ENCODE measurements at regions not wholly inside any gene's neighbourhood (a gene's known extent, or its start where the extent isn't known, plus 50 kb on each side); places are given as distances from the start of the nearest gene placed in this dataset.

GRCh38 chr2:43171789-43172188, 54.6 kb downstream of the ZFP36L2 start:
- no peak for DNase-seq (ENCODE audit: low spot score)

GRCh38 chr2:43170405-43171105, 55.9 kb downstream of the ZFP36L2 start:
- no peak for DNase-seq (ENCODE audit: low spot score)

GRCh38 chr2:43169987-43170386, 56.4 kb downstream of the ZFP36L2 start:
- no peak for DNase-seq (ENCODE audit: low spot score)

- no peak for DNase-seq (ENCODE audit: low spot score)
These were observed 57.1 kb downstream of the ZFP36L2 start for GRCh38 chr2:43169099-43169945.

GRCh38 chr2:43168016-43168369, 58.4 kb downstream of the ZFP36L2 start:
- DNase-seq (ENCODE audit: low spot score) = no peak

- DNase-seq (ENCODE audit: low spot score) = no peak
These were observed 60.9 kb downstream of the ZFP36L2 start for GRCh38 chr2:43165378-43166069.

GRCh38 chr2:43164686-43165085, 61.7 kb downstream of the ZFP36L2 start:
- DNase-seq (ENCODE audit: low spot score) = no peak

GRCh38 chr2:43163584-43164270, 62.7 kb downstream of the ZFP36L2 start:
- DNase-seq (ENCODE audit: low spot score) = no peak

GRCh38 chr2:43162511-43162776, 64.0 kb downstream of the ZFP36L2 start:
- no peak for DNase-seq (ENCODE audit: low spot score)

- no peak for DNase-seq (ENCODE audit: low spot score)
These were observed 64.5 kb downstream of the ZFP36L2 start for GRCh38 chr2:43161650-43162510.

- DNase-seq (ENCODE audit: low spot score) = no peak
These were observed 65.6 kb downstream of the ZFP36L2 start for GRCh38 chr2:43160778-43161177.

GRCh38 chr2:43159797-43160196, 66.6 kb downstream of the ZFP36L2 start:
- DNase-seq (ENCODE audit: low spot score) = no peak

- DNase-seq (ENCODE audit: low spot score) = peak; percentile 22
These were observed 68.0 kb downstream of the ZFP36L2 start for GRCh38 chr2:43158259-43158880.

- DNase-seq (ENCODE audit: low spot score) = no peak
These were observed 68.7 kb downstream of the ZFP36L2 start for GRCh38 chr2:43157506-43158246.

GRCh38 chr2:43155851-43156411, 70.5 kb downstream of the ZFP36L2 start:
- no peak for DNase-seq (ENCODE audit: low spot score)

GRCh38 chr2:43154685-43155084, 71.7 kb downstream of the ZFP36L2 start:
- no peak for DNase-seq (ENCODE audit: low spot score)

GRCh38 chr2:43152741-43153647, 73.4 kb downstream of the ZFP36L2 start:
- no peak for DNase-seq (ENCODE audit: low spot score)

- DNase-seq (ENCODE audit: low spot score) = no peak
These were observed 74.2 kb downstream of the ZFP36L2 start for GRCh38 chr2:43152186-43152585.

- DNase-seq (ENCODE audit: low spot score) = no peak
These were observed 76.8 kb downstream of the ZFP36L2 start for GRCh38 chr2:43149482-43150107.

Data from RKO (cell line).